ENCODE measurements at regions not wholly inside any gene's neighbourhood (a gene's known extent, or its start where the extent isn't known, plus 50 kb on each side); places are given as distances from the start of the nearest gene placed in this dataset.
A peak's percentile ranks its signal among the peaks of the same experiment; 100 is the strongest.

- TF ChIP-seq, protein P1, sequence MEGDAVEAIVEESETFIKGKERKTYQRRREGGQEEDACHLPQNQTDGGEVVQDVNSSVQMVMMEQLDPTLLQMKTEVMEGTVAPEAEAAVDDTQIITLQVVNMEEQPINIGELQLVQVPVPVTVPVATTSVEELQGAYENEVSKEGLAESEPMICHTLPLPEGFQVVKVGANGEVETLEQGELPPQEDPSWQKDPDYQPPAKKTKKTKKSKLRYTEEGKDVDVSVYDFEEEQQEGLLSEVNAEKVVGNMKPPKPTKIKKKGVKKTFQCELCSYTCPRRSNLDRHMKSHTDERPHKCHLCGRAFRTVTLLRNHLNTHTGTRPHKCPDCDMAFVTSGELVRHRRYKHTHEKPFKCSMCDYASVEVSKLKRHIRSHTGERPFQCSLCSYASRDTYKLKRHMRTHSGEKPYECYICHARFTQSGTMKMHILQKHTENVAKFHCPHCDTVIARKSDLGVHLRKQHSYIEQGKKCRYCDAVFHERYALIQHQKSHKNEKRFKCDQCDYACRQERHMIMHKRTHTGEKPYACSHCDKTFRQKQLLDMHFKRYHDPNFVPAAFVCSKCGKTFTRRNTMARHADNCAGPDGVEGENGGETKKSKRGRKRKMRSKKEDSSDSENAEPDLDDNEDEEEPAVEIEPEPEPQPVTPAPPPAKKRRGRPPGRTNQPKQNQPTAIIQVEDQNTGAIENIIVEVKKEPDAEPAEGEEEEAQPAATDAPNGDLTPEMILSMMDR (conservative IDR thresholded peaks at IDR 0.05; ENCODE audit: low read depth, low read length), result no peak
- no peak overlapping the region for H3K4me3 ChIP-seq (ENCODE audit: low read depth, low read length)
- DNase-seq (ENCODE audit: low read depth), result no peak
Measured at GRCh38 chr6:113584767-113585166, 272.4 kb upstream of the MARCKS start.

DNA sequence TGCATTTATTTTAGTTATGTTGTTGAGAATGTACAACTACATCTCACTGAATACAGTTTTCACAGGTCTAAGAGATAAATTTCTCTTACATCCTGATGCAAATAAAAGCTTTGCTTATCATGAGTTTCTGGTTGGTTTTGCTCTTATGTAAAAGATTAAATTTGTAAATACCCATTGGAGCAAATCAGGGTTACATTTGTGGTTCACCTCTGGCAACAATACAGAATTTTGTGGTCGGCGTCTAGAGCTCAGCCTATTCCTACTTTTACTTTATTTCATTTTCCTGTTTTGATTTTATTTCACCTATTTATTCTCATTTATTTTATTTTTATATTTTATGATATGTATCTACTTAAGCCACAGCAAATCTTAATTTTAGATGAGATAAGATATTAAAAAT lies 271.9 kb upstream of the MARCKS start:
- no peak overlapping the region for H3K4me3 ChIP-seq (ENCODE audit: low read depth, low read length)
- no peak for DNase-seq (ENCODE audit: low read depth)
- TF ChIP-seq, protein P1 (conservative IDR thresholded peaks at IDR 0.05; ENCODE audit: low read depth, low read length), result no peak

DNA sequence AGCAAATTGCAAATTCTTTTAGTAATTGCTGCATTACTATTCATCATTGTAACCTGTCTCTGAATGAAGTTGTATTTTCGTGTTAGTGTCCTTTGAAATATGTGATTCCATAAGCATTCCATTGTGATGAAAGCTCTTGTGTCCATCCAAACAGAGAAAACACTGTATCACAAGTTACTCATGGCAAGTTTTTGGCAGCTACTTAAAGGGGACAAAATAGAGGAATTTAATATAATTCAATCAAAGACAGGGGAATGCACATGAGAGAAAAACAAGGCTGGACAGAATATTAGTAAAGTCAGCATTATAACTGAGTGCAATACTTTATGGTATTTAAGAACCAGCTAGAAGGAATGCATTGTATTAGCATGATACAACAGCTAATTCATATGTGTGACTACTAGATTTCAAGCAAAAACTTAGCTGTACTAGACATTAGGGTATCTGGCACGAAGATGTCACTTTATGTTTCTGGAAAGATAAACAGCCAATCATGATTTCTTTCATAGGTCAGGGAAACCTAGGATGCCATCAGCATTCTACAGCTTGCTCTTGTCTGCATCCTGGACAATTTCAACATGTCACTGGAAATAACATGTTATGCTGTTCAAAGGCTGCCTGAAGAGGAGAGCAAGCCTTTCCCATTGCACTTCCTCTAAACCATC lies 270.6 kb upstream of the MARCKS start:
- no peak overlapping the region for H3K4me3 ChIP-seq (ENCODE audit: low read depth, low read length)
- TF ChIP-seq, protein P1 (conservative IDR thresholded peaks at IDR 0.05; ENCODE audit: low read depth, low read length), result no peak
- no peak for DNase-seq (ENCODE audit: low read depth)

GRCh38 chr6:113587078-113587699 lies 270.0 kb upstream of the MARCKS start:
- H3K4me3 ChIP-seq (ENCODE audit: low read depth, low read length), result no peak overlapping the region
- no peak for DNase-seq (ENCODE audit: low read depth)
- TF ChIP-seq, protein P1 (conservative IDR thresholded peaks at IDR 0.05; ENCODE audit: low read depth, low read length), result no peak

DNA sequence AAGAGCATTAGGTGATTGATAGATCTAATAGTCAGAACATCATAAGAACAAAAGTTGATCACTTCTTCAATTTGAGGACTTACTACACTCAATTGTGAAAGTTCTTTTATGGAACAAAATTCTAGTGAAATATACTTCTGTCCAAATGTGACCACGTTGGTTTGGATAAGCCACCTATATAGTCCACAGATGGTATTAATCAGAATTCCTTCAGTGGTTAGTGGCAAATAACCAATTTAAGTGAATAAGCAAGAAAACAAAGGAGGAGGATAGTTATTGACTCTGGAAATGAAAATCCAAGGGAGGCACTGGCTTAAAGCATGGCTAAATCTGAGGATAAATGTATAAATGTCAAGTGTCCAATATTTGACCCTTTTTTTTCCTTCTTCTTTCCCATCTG lies 268.5 kb upstream of the MARCKS start:
- TF ChIP-seq, protein P1 (conservative IDR thresholded peaks at IDR 0.05; ENCODE audit: low read depth, low read length), result no peak
- no peak overlapping the region for H3K4me3 ChIP-seq (ENCODE audit: low read depth, low read length)
- DNase-seq (ENCODE audit: low read depth), result no peak

GRCh38 chr6:113591896-113592827 lies 265.0 kb upstream of the MARCKS start:
- DNase-seq (ENCODE audit: low read depth), result peak; percentile 16
- no peak overlapping the region for H3K4me3 ChIP-seq (ENCODE audit: low read depth, low read length)

More at GRCh38 chr6:113591896-113592827, 265.0 kb upstream of the MARCKS start:
- TF ChIP-seq, protein P1 (conservative IDR thresholded peaks at IDR 0.05; ENCODE audit: low read depth, low read length), result no peak
